Hepatocyte (in vitro differentiated cells): ENCODE measurements at regions not wholly inside any gene's neighbourhood (a gene's known extent, or its start where the extent isn't known, plus 50 kb on each side); places are given as distances from the start of the nearest gene placed in this dataset.

ENCODE experiments used
- DNase-seq: peaks from one replicate; pipeline ENCODE4 v3.0.0-alpha.2; 2016; ENCODE audit warnings: low spot score
- H2AFZ ChIP-seq: fragments of 200-600 bp; sonication (generic); 2 replicates; pipeline ENCODE4 v1.6.0; 2016; ENCODE audit warnings: antibody characterized with exemption, mild to moderate bottlenecking
- H3K27ac ChIP-seq: fragments of 200-600 bp; sonication (generic); 2 replicates; pipeline ENCODE4 v1.5.1; 2016; ENCODE audit warnings: mild to moderate bottlenecking
- H3K27me3 ChIP-seq: fragments of 200-600 bp; sonication (generic); 2 replicates; pipeline ENCODE4 v1.6.1; 2016
- H3K36me3 ChIP-seq: fragments of 200-600 bp; sonication (generic); replicated peaks from 2 replicates; pipeline ENCODE4 v1.5.1; 2016; ENCODE audit warnings: low read depth; ENCODE audit not compliant: insufficient read depth
- H3K4me1 ChIP-seq: fragments of 200-600 bp; sonication (generic); 2 replicates; pipeline ENCODE4 v1.5.1; 2016; ENCODE audit warnings: mild to moderate bottlenecking, moderate library complexity; ENCODE audit not compliant: insufficient read depth
- H3K4me2 ChIP-seq: fragments of 200-600 bp; sonication (generic); 2 replicates; pipeline ENCODE4 v1.6.0; 2016
- H3K4me3 ChIP-seq: fragments of 200-600 bp; sonication (generic); 2 replicates; pipeline ENCODE4 v1.5.1; 2016; ENCODE audit warnings: mild to moderate bottlenecking
- H3K79me2 ChIP-seq: fragments of 200-600 bp; sonication (generic); 2 replicates; pipeline ENCODE4 v1.6.0; 2017; ENCODE audit warnings: mild to moderate bottlenecking
- H3K9me2 ChIP-seq: fragments of 200-600 bp; sonication (generic); replicated peaks from 2 replicates; pipeline ENCODE4 v1.6.0; 2017; ENCODE audit warnings: mild to moderate bottlenecking; ENCODE audit not compliant: insufficient read depth
- H3K9me3 ChIP-seq: fragments of 200-600 bp; sonication (generic); 2 replicates; pipeline ENCODE4 v1.5.1; 2016; ENCODE audit warnings: low read depth, mild to moderate bottlenecking
- H4K20me1 ChIP-seq: fragments of 200-600 bp; sonication (generic); 2 replicates; pipeline ENCODE4 v1.6.0; 2016; ENCODE audit warnings: mild to moderate bottlenecking; ENCODE audit not compliant: insufficient read depth, poor library complexity, severe bottlenecking
- EZH2 ChIP-seq: fragments of 200-600 bp; sonication (generic); IDR thresholded peaks from 2 replicates; pipeline ENCODE4 v1.6.1; 2016; ENCODE audit warnings: antibody characterized with exemption, mild to moderate bottlenecking, borderline replicate concordance
- EZH2phosphoT487 ChIP-seq: fragments of 200-600 bp; sonication (generic); IDR thresholded peaks from one replicate; pipeline ENCODE4 v1.6.1; 2018; ENCODE audit warnings: antibody characterized with exemption, mild to moderate bottlenecking, low read depth, moderate library complexity; ENCODE audit not compliant: unreplicated experiment, severe bottlenecking
- WGBS: methylation state at CpG from one replicate; pipeline ENCODE4 v1.1.6; 2016; ENCODE audit warnings: low lambda C conversion rate; ENCODE audit errors: missing lambda C conversion rate; 5-methylcytosine and 5-hydroxymethylcytosine counted together
- TF ChIP-seq, protein P1 (sequence below): fragments of 200-600 bp; sonication (generic); IDR thresholded peaks from 2 replicates; pipeline ENCODE4 v1.5.1; 2016; ENCODE audit warnings: antibody characterized with exemption, mild to moderate bottlenecking; ENCODE audit not compliant: poor library complexity

DNA sequence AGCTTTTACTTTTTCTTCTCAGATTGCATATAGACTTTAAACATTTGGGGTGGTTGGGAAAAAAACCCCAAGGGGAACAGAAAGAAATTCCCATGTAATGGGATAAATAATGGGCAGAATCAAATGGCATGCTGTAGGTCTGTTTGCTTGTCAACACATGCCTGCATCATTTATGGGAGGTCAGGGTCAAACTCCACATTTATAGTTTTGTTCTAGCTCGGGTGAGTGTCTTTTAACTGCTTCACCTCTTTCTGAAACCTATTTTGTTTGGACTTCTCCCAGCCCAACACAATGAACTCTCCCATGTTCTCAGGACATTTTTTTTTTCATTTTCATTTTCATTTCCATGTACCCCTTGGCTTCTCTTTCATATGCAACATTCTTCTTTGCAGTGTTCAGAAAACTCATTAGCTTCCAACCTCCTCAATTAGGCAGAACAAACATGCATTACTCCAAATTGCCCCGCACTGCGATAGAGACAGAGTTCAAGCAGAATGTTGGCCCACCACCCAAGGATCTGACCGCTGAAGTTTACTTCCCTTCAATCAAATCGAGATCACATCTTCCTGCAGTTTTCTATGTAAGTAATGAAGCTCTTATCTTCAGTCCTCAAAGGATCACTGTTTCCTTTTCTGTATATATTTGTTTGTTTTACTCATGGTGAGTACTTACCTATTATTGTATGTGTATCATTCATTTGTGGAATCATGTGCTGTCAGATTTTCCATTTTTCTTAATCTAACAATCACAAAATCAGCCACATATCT is 354.6 kb downstream of the ZSWIM6 start:
- Histone ChIP-seq H3K4me3 (no peak overlapping the region), H3K36me3 (no peaks in the 10 kb centered on the region), H3K27me3 (no peaks in the 10 kb centered on the region), H3K9me2 (no peaks in the 10 kb centered on the region), H3K27ac (no peak overlapping the region), H3K4me1 (peaks cover 18% of the 10 kb centered on the region), H3K4me2 (peak overlapping the region; percentile 34), H4K20me1 (no peaks in the 10 kb centered on the region), H2AFZ (no peak overlapping the region), H3K79me2 (no peaks in the 10 kb centered on the region), H3K9me3 (no peaks in the 10 kb centered on the region)
- TF ChIP-seq, protein P1, sequence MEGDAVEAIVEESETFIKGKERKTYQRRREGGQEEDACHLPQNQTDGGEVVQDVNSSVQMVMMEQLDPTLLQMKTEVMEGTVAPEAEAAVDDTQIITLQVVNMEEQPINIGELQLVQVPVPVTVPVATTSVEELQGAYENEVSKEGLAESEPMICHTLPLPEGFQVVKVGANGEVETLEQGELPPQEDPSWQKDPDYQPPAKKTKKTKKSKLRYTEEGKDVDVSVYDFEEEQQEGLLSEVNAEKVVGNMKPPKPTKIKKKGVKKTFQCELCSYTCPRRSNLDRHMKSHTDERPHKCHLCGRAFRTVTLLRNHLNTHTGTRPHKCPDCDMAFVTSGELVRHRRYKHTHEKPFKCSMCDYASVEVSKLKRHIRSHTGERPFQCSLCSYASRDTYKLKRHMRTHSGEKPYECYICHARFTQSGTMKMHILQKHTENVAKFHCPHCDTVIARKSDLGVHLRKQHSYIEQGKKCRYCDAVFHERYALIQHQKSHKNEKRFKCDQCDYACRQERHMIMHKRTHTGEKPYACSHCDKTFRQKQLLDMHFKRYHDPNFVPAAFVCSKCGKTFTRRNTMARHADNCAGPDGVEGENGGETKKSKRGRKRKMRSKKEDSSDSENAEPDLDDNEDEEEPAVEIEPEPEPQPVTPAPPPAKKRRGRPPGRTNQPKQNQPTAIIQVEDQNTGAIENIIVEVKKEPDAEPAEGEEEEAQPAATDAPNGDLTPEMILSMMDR, result no peak
- no peak for TF ChIP-seq EZH2
- no peak for TF ChIP-seq EZH2phosphoT487
- 66% methylated on average over 5 of the region's 5 CpGs for WGBS
- no peak for DNase-seq

DNA sequence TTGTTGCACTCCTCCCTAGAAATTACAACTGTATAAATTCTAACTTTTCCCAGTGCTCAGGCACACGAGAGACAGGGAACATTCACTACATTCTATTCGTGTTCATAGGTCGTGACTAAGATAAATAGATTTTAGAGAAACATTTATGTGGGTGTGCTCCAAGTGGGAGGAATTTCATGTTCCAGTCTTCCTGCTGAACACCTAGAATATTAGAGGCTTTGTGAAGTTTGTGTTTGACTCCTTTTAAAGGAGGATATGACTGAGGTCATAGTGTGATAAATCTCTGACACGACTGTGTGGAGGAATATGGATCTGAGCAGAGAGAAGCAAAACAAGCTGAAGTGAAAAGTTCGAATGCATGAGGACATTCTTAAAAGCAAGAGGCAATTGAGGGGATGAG is 355.3 kb downstream of the ZSWIM6 start:
- WGBS, result 50% methylated on average over 5 of the region's 5 CpGs
- no peaks in the 10 kb centered on the region for H3K9me2 ChIP-seq
- no peaks in the 10 kb centered on the region for H3K79me2 ChIP-seq
- H4K20me1 ChIP-seq, result no peaks in the 10 kb centered on the region
- H3K27ac ChIP-seq, result no peak overlapping the region
- H3K4me3 ChIP-seq, result no peak overlapping the region
- H3K4me2 ChIP-seq, result no peak overlapping the region
- H3K27me3 ChIP-seq, result no peaks in the 10 kb centered on the region
- H2AFZ ChIP-seq, result no peak overlapping the region
- H3K4me1 ChIP-seq, result peaks cover 18% of the 10 kb centered on the region
- H3K36me3 ChIP-seq, result no peaks in the 10 kb centered on the region
- TF ChIP-seq, protein P1, result no peak
- TF ChIP-seq EZH2, result no peak
- no peak for TF ChIP-seq EZH2phosphoT487
- no peak for DNase-seq
- H3K9me3 ChIP-seq, result no peaks in the 10 kb centered on the region

DNA sequence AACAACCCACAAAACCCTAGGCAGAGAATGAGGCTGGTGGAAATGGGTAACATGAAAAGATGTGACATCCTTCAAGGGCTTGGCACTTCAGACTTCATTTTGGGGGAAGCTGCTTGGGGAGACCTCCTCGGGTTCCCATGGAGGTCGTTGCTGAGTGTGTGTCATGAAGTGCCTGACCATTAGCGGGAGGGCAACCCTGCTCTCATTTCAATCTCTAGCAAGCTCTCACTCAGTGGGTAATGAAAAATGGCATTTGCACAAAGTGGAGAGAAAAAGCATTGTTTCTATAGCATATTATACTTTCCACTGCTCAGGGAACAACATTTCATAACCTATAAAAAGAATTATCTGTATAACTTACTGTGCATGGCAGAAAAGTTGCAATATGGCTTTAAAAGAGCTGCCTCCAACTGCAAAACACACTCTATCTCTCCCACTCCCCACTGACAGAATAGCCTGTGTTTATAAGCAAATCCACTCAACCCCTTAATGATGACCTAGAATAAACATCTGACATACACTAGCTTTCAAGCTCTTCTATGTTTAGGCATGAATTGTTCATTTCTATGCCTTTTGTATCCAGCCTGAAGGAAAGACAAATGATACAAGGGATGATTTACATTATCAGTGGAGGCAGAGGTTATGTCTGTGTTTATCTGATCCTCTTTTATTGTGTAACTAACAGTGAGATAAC is 357.2 kb downstream of the ZSWIM6 start:
- H3K79me2 ChIP-seq, result no peaks in the 10 kb centered on the region
- WGBS, result 72% methylated on average over 3 of the region's 3 CpGs
- no peak overlapping the region for H2AFZ ChIP-seq
- H3K4me1 ChIP-seq, result peaks cover 18% of the 10 kb centered on the region
- no peak overlapping the region for H3K27ac ChIP-seq
- H3K4me3 ChIP-seq, result no peak overlapping the region
- no peak for DNase-seq
- no peaks in the 10 kb centered on the region for H3K9me2 ChIP-seq
- H3K27me3 ChIP-seq, result no peaks in the 10 kb centered on the region
- no peaks in the 10 kb centered on the region for H3K36me3 ChIP-seq
- no peaks in the 10 kb centered on the region for H3K9me3 ChIP-seq
- H3K4me2 ChIP-seq, result no peak overlapping the region
- TF ChIP-seq EZH2, result no peak
- H4K20me1 ChIP-seq, result no peaks in the 10 kb centered on the region
